Mucosa of gallbladder (tissue), 1 donor: ENCODE measurements at regions not wholly inside any gene's neighbourhood (a gene's known extent, or its start where the extent isn't known, plus 50 kb on each side); places are given as distances from the start of the nearest gene placed in this dataset.

ENCODE experiments used
- DNase-seq: peaks from one replicate; pipeline ENCODE4 v3.0.0-alpha.2; 2020; ENCODE audit warnings: low spot score
- donor health status: DM: no; HTN: no; CAD: no.

DNA sequence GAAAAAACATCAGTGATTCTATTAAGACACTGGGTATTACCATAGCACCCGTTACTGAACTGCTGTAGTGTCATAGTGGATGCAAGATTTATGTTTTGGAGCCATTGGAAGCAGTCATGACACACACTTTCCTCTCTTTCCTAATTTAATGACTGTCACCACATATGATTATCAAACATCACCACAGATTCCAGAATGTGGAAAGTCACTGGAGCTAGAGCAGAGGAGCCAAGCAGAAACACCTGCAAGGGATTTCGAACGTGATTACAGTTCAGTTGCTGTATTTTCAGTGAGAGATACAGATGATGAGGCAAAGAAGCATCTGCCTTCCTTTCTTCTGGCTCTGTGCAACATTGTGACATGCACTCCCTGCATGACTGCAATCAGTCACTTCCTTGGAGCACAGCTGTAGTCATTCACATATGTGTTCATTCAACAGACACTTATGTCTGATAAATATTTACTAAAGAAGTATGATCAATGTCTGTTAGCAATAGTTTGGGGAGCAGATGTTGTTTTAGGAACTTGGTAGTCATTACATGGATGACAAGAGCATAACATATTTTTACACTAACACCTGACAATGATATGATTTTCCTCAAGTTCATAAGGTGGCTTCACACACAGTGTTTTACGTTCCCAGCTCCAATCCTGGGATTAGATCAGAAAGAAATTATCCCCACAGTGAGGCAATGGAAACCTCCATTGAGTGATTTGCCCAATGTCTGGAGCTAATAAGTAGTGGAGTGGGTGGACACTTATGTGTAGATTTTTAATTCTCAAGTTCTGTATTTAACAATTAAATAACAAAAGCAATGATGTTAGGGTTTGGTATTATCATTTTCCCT, 416.6 kb downstream of the PLCL1 start:
- no peak for DNase-seq

DNA sequence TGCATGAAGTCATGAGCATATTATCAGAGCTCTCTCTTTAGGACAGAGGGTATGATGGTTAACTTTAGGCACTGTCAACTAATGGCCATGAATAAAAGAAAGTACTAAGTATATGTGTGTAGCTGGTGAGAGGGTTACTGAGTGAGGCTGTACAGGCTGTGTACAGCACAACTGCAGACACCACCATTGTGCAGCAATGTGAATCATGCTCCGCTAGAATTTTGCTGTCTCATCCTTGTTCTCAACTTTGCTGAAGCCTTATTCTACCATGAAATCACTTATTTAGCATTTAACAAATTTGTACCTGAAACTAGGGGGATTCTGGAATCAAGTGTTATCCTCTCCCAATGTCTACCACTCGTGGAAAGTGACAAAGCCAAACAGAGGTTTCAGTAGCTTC, 414.9 kb downstream of the PLCL1 start:
- DNase-seq: no peak

DNA sequence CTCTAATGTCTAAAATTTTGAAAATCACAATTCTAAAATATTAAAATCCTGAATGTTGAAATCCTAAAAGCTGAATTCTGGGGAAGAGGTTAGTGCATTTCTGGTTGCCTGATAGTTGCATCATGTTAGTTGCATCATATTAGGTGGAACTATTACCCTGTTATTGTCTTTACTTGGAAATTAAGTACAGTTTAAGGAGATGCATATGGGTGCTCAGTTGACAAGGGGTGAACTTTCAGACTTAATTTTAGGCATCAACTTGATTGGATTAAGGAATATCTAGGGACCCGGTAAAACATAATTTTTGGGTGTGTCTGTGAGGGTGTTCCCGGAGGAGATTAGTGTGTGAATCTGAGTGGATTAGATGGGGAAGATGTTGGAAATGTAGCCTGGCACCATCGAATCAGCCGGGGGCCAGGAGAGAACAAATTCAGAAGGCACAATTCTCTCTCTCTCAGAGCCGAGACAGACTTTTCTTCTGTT, 409.8 kb downstream of the PLCL1 start:
- DNase-seq: no peak

DNA sequence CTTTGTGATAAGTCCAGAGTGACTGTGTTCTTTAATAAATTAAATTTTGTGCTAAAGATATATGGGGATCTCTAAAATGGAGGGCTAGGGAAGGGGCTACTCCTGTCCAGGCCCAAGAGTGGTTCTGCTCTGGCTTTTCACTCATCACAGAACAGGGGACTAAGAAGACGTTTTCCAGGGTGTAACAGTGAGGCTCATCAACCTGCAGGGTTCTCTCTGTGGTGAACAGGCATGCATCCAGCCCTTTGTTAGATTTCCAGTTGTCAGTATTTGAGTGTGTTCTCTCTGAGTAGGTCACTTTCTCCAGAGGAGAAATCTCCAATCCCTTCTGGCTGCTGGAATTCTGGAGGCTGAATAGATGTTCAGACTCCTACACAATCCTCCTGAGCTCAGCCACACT, 408.9 kb downstream of the PLCL1 start:
- DNase-seq: no peak

DNA sequence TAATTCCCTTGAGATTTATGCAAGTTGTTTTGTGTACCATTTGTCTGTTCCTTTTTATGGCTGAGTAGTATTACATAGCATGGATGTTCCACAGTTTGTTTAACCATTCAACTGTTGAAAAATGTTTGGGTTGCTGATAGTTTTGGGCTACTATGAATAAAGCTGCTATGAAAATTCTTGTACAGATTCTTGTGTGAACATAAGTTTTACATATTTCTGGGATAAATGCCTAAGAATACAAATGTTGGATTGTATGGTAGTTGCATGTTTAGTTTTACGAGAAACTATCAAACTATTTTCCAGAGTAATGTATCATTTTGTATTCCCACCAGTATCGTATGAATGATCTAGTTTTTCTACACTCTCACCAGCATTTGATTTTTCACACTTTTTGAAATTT, 407.3 kb downstream of the PLCL1 start:
- no peak for DNase-seq

DNA sequence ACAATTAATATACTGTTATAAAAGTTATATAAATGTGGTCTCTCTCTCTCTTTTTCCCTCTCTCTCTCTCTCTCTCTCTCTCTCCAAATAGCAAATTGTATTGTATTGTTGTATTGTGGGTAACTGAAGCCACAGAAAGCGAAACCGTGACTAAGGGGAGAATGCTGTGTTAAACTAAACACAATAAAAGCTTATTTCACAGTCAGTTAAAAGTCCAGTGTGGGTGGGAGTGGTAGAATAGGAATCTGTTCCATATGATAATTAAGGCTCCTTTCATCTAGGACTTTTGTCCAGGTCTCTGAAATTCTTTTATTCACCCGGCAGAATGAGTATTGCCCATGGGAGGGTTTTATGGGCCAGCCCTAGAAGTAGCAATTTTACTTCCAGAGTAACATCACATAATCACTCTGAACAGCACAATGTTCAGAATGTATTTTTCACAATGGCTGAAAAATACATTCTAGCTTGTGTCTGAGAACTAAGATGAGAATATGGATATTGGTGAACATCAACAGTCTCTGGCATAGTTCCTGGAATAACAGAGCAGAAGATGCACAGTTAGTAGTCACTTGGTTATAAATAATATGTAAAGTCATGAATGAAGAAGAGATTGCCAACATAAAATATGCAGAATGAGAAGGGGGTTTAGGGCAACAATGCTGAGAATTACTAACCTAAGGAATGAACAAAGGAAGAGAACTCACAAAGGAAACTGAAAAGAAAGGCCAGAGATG, 399.1 kb downstream of the PLCL1 start:
- no peak for DNase-seq
